Astrocyte of the cerebellum (primary cell): ENCODE measurements at regions not wholly inside any gene's neighbourhood (a gene's known extent, or its start where the extent isn't known, plus 50 kb on each side); places are given as distances from the start of the nearest gene placed in this dataset.

Source experiments
- DNase-seq: peaks from one replicate; pipeline ENCODE4 v3.0.0-alpha.2; 2011; ENCODE audit warnings: low read depth
- H3K4me3 ChIP-seq: 2 replicates; pipeline ENCODE4 v1.5.1; 2011; ENCODE audit warnings: mild to moderate bottlenecking, low read depth, low read length, moderate library complexity
- CTCF ChIP-seq: IDR thresholded peaks from 2 replicates; pipeline ENCODE4 v1.5.1; 2012; ENCODE audit warnings: low read length, low read depth, moderate library complexity, mild to moderate bottlenecking; ENCODE audit errors: missing control alignments
- in situ Hi-C: cut with HindIII; loops from 2 replicates; pipeline ENCODE4 v1.10.0; 2017; ENCODE audit warnings: low sequenced_read_pairs

GRCh38 chr15:79193549-79193948 is 89.0 kb upstream of the ANKRD34C start:
- no peak for DNase-seq
- in situ Hi-C loops = loop anchor here (25.0 kb wide), 1 partner anchor 306 kb away; no protein-coding TSS in a partner anchor
- no peak for TF ChIP-seq CTCF
- no peak overlapping the region for H3K4me3 ChIP-seq

GRCh38 chr15:79193103-79193502 is 89.4 kb upstream of the ANKRD34C start:
- H3K4me3 ChIP-seq = no peak overlapping the region
- in situ Hi-C loops = loop anchor here (25.0 kb wide), 1 partner anchor 306 kb away; no protein-coding TSS in a partner anchor
- TF ChIP-seq CTCF = no peak
- DNase-seq = no peak

GRCh38 chr15:79192462-79193036 is 90.0 kb upstream of the ANKRD34C start:
- no peak for DNase-seq
- no peak overlapping the region for H3K4me3 ChIP-seq
- no peak for TF ChIP-seq CTCF
- in situ Hi-C loops = loop anchor here (25.0 kb wide), 1 partner anchor 305 kb away; no protein-coding TSS in a partner anchor

- TF ChIP-seq CTCF = no peak
- in situ Hi-C loops = loop anchor here (25.0 kb wide), 1 partner anchor 303 kb away; no protein-coding TSS in a partner anchor
- no peak overlapping the region for H3K4me3 ChIP-seq
- no peak for DNase-seq
These were observed 92.4 kb upstream of the ANKRD34C start for GRCh38 chr15:79190093-79190492.

GRCh38 chr15:79186616-79187015 is 95.9 kb upstream of the ANKRD34C start:
- in situ Hi-C loops = loop anchor here (25.0 kb wide), 1 partner anchor 299 kb away; no protein-coding TSS in a partner anchor
- no peak overlapping the region for H3K4me3 ChIP-seq
- no peak for TF ChIP-seq CTCF
- no peak for DNase-seq

- no peak for DNase-seq
- no peak overlapping the region for H3K4me3 ChIP-seq
- in situ Hi-C loops = loop anchor here (25.0 kb wide), 1 partner anchor 298 kb away; no protein-coding TSS in a partner anchor
- TF ChIP-seq CTCF = peak; percentile 1
These were observed 94.6 kb upstream of the RASGRF1 start for GRCh38 chr15:79185199-79185598.
